IMR-90 (cell line): ENCODE measurements at regions not wholly inside any gene's neighbourhood (a gene's known extent, or its start where the extent isn't known, plus 50 kb on each side); places are given as distances from the start of the nearest gene placed in this dataset.

ENCODE experiments used
- ATAC-seq: fragments of 200-7000 bp; cut with Tn5 transposase; 2 replicates; pipeline ENCODE4 v1.9.1; 2020; ENCODE audit warnings: low read depth, mild to moderate bottlenecking, moderate library complexity
- BruUV-seq: library from RNA; stranded (reverse); fragments of 400-500 nt; replicated peaks from 2 replicates; lab custom pipeline; 2021; lab: Mats Ljungman, UMichigan
- CTCF ChIA-PET: fragments of 300-600 bp; formaldehyde crosslinking; extraction: SDS; loops from one replicate; lab custom pipeline; 2021; ENCODE audit warnings: antibody characterized with exemption; lab: Yijun Ruan, JAX
- POLR2A ChIA-PET: fragments of 300-600 bp; sonication (Branson Sonifier 250); formaldehyde crosslinking; loops from one replicate; lab custom pipeline; 2022; ENCODE audit warnings: antibody characterized with exemption; ENCODE audit not compliant: unreplicated experiment; lab: Charles Lee
- DNase-seq: peaks from one replicate; pipeline ENCODE4 v3.0.0; 2013
- H2AFZ ChIP-seq: replicated peaks from 2 replicates; pipeline ENCODE3; 2013; ENCODE audit warnings: low read length, mild to moderate bottlenecking; ENCODE audit not compliant: poor library complexity
- H2AK5ac ChIP-seq: 2 replicates; pipeline ENCODE4 v1.6.1; 2013; ENCODE audit warnings: low read depth, low read length, inconsistent platforms
- H2AK9ac ChIP-seq: replicated peaks from 2 replicates; pipeline ENCODE3; 2013; ENCODE audit warnings: mild to moderate bottlenecking, low read depth, low read length, moderate library complexity; ENCODE audit not compliant: poor library complexity
- H2BK120ac ChIP-seq: 2 replicates; pipeline ENCODE4 v1.6.1; 2013; ENCODE audit warnings: low read depth, low read length, inconsistent platforms
- H2BK15ac ChIP-seq: 3 replicates; pipeline ENCODE4 v1.6.1; 2013; ENCODE audit warnings: low read depth, low read length, inconsistent platforms
- H2BK20ac ChIP-seq: 2 replicates; pipeline ENCODE4 v1.6.1; 2013; ENCODE audit warnings: low read depth, mild to moderate bottlenecking, inconsistent platforms, low read length, moderate library complexity
- H2BK5ac ChIP-seq: 2 replicates; pipeline ENCODE4 v1.6.1; 2013; ENCODE audit warnings: mild to moderate bottlenecking, low read depth, low read length, inconsistent platforms; ENCODE audit not compliant: poor library complexity, severe bottlenecking
- H3K14ac ChIP-seq: replicated peaks from 2 replicates; pipeline ENCODE4 v1.6.1; 2013; ENCODE audit warnings: low read depth, low read length, inconsistent platforms
- H3K18ac ChIP-seq: 2 replicates; pipeline ENCODE4 v1.6.1; 2013; ENCODE audit warnings: low read depth, low read length, control low read depth
- H3K23ac ChIP-seq: 2 replicates; pipeline ENCODE4 v1.6.1; 2013; ENCODE audit warnings: low read depth, low read length, inconsistent platforms
- H3K27ac ChIP-seq: 2 replicates; pipeline ENCODE4 v1.5.1; 2013; ENCODE audit warnings: mild to moderate bottlenecking, control low read depth, low read length; ENCODE audit not compliant: insufficient read depth
- H3K27me3 ChIP-seq: 2 replicates; pipeline ENCODE4 v1.6.1; 2013; ENCODE audit warnings: low read length; ENCODE audit not compliant: control insufficient read depth, insufficient read depth
- H3K36me3 ChIP-seq: 2 replicates; pipeline ENCODE4 v1.6.1; 2013; ENCODE audit warnings: low read length, mixed read lengths; ENCODE audit not compliant: control insufficient read depth, insufficient read depth
- H3K4ac ChIP-seq: 2 replicates; pipeline ENCODE4 v1.6.1; 2013; ENCODE audit warnings: low read depth, low read length, inconsistent platforms
- H3K4me1 ChIP-seq: 2 replicates; pipeline ENCODE4 v1.6.1; 2013; ENCODE audit warnings: low read length, mixed read lengths; ENCODE audit not compliant: control insufficient read depth, insufficient read depth
- H3K4me2 ChIP-seq: 2 replicates; pipeline ENCODE4 v1.6.1; 2013; ENCODE audit warnings: low read depth, mild to moderate bottlenecking, control low read depth, low read length, moderate library complexity
- H3K4me3 ChIP-seq: 2 replicates; pipeline ENCODE4 v1.5.1; 2013; ENCODE audit warnings: low read depth, mild to moderate bottlenecking, control low read depth, low read length, moderate library complexity; ENCODE audit not compliant: insufficient read depth
- H3K56ac ChIP-seq: 2 replicates; pipeline ENCODE4 v1.6.1; 2013; ENCODE audit warnings: low read length, inconsistent platforms; ENCODE audit not compliant: insufficient read depth; ENCODE audit errors: extremely low read depth
- H3K79me1 ChIP-seq, 2 experiments: 2 replicates each; pipeline ENCODE4 v1.6.1; 2013; ENCODE audit warnings: low read length in 2 of 2, inconsistent platforms in 1 of 2, low read depth in 1 of 2
- H3K9ac ChIP-seq: 2 replicates; pipeline ENCODE4 v1.6.1; 2013; ENCODE audit warnings: low read depth, low read length, control low read depth
- H3K9me1 ChIP-seq: 2 replicates; pipeline ENCODE4 v1.6.1; 2013; ENCODE audit warnings: low read length, inconsistent platforms; ENCODE audit not compliant: insufficient read depth
- H3K9me3 ChIP-seq: 2 replicates; pipeline ENCODE4 v1.6.1; 2013; ENCODE audit warnings: low read length; ENCODE audit not compliant: control insufficient read depth, insufficient read depth
- H4K20me1 ChIP-seq: 2 replicates; pipeline ENCODE4 v1.6.1; 2013; ENCODE audit warnings: low read length, inconsistent platforms; ENCODE audit not compliant: insufficient read depth
- H4K5ac ChIP-seq: 2 replicates; pipeline ENCODE4 v1.6.1; 2013; ENCODE audit warnings: mild to moderate bottlenecking, low read depth, low read length, control low read depth
- H4K8ac ChIP-seq, 2 experiments: 2 replicates each; pipeline ENCODE4 v1.6.1; 2013; ENCODE audit warnings: low read depth in 2 of 2, low read length in 2 of 2, control low read depth in 1 of 2, inconsistent platforms in 1 of 2
- H4K91ac ChIP-seq: 2 replicates; pipeline ENCODE4 v1.6.1; 2013; ENCODE audit warnings: low read depth, low read length, inconsistent platforms; ENCODE audit not compliant: insufficient read depth
- CHD1 ChIP-seq: IDR thresholded peaks from 2 replicates; pipeline ENCODE4 v1.6.1; 2012; ENCODE audit warnings: low read depth, low read length, improper control_type of control experiment
- FOS ChIP-seq: fragments of 150-350 bp; IDR thresholded peaks from 2 replicates; pipeline ENCODE4 v1.6.1; 2016; ENCODE audit warnings: low read depth, low read length
- MAZ ChIP-seq: IDR thresholded peaks from 2 replicates; pipeline ENCODE4 v1.6.1; 2012; ENCODE audit warnings: low read depth, mild to moderate bottlenecking, low read length, improper control_type of control experiment, moderate library complexity, borderline replicate concordance
- WGBS, 2 experiments: methylation state at CpG; one replicate each; pipeline versions ENCODE4 v1.1.5 to v1.1.7; 2013; ENCODE audit warnings: missing lambda C conversion rate in 2 of 2; ENCODE audit not compliant: insufficient read length in 1 of 2; ENCODE audit errors: extremely low coverage in 2 of 2; 5-methylcytosine and 5-hydroxymethylcytosine counted together
- dilution Hi-C: fragments of 300-500 bp; cut with HindIII; formaldehyde crosslinking; loops from one replicate; pipeline ENCODE4 v1.14.3; 2018; ENCODE audit warnings: low sequenced_read_pairs; ENCODE audit not compliant: unreplicated experiment
- in situ Hi-C: fragments of 300-500 bp; cut with MboI; formaldehyde crosslinking; loops from 3 replicates; pipeline ENCODE4 v1.14.3; 2019; ENCODE audit warnings: low sequenced_read_pairs, inconsistent platforms, mixed read lengths
- intact Hi-C: fragments of 100-400 bp; cut with micrococcal nuclease; formaldehyde crosslinking; loops from 2 replicates; pipeline ENCODE4 v1.10.0; 2022

- no peaks in the 10 kb centered on the region for H3K79me1 ChIP-seq
- intact Hi-C loops, result no loop called here
- no peak overlapping the region for H3K14ac ChIP-seq
- no peaks in the 10 kb centered on the region for H3K9me1 ChIP-seq
- H3K27me3 ChIP-seq, result no peaks in the 10 kb centered on the region
- POLR2A ChIA-PET, result no interaction called here
- H2BK120ac ChIP-seq, result no peak overlapping the region
- H3K27ac ChIP-seq, result no peak overlapping the region
- DNase-seq (no peak), ATAC-seq (no peak)
- no peak overlapping the region for H4K5ac ChIP-seq
- no peak overlapping the region for H2BK5ac ChIP-seq
- H2BK15ac ChIP-seq, result no peak overlapping the region
- H4K8ac ChIP-seq, result no peak overlapping the region
- no peak overlapping the region for H3K23ac ChIP-seq
- no peaks in the 10 kb centered on the region for H4K20me1 ChIP-seq
- H3K4me2 ChIP-seq, result no peak overlapping the region
- TF ChIP-seq CHD1 (no peak), MAZ (no peak), FOS (no peak)
- H2AFZ ChIP-seq, result no peak overlapping the region
- H2BK20ac ChIP-seq, result no peak overlapping the region
- no peak overlapping the region for H3K18ac ChIP-seq
- BruUV-seq, result no TSS peak
- H3K4ac ChIP-seq, result no peak overlapping the region
- no peaks in the 10 kb centered on the region for H3K36me3 ChIP-seq
- no peak overlapping the region for H2AK9ac ChIP-seq
- H2AK5ac ChIP-seq, result no peak overlapping the region
- no peak overlapping the region for H4K91ac ChIP-seq
- H3K56ac ChIP-seq, result no peak overlapping the region
- no peak overlapping the region for H3K4me3 ChIP-seq
- no peaks in the 10 kb centered on the region for H3K4me1 ChIP-seq
- no CpG with 5 or more reads among the region's 4 CpGs for WGBS, 2 experiments
- peaks cover 2% of the 10 kb centered on the region; the same call in 1 of the 2 replicates for H3K9me3 ChIP-seq
- H3K9ac ChIP-seq, result no peak overlapping the region
- dilution Hi-C loops, result no loop called here
- in situ Hi-C loops, result no loop called here
- CTCF ChIA-PET, result no interaction called here
Measured at GRCh38 chr12:34253674-34254073, 231.4 kb downstream of the ALG10 start.
